OCI-LY7 (cell line): ENCODE measurements at regions not wholly inside any gene's neighbourhood (a gene's known extent, or its start where the extent isn't known, plus 50 kb on each side); places are given as distances from the start of the nearest gene placed in this dataset.

Experiments used
- BruUV-seq: library from RNA; stranded (reverse); fragments of 400-500 nt; replicated peaks from 2 replicates; lab custom pipeline; 2021; lab: Mats Ljungman, UMichigan
- CTCF ChIA-PET: fragments of 300-600 bp; sonication (Branson Sonifier 250); formaldehyde crosslinking; loops from one replicate; lab custom pipeline; 2022; ENCODE audit warnings: antibody characterized with exemption; ENCODE audit not compliant: unreplicated experiment; lab: Charles Lee
- POLR2A ChIA-PET: fragments of 300-600 bp; sonication (Branson Sonifier 250); formaldehyde crosslinking; loops from one replicate; lab custom pipeline; 2022; ENCODE audit warnings: antibody characterized with exemption; lab: Charles Lee
- DNase-seq: peaks from one replicate; pipeline ENCODE4 v3.0.0-alpha.2; 2015; ENCODE audit warnings: low spot score
- H2AFZ ChIP-seq: fragments of 200-600 bp; sonication (generic), shearing (Covaris generic); 2 replicates; pipeline ENCODE4 v1.6.1; 2014; ENCODE audit warnings: mild to moderate bottlenecking, antibody characterized with exemption, low read length, moderate library complexity
- H3K27ac ChIP-seq: fragments of 200-600 bp; sonication (generic); 2 replicates; pipeline ENCODE4 v1.5.1; 2014; ENCODE audit warnings: mixed run types, low read depth, mild to moderate bottlenecking, moderate library complexity, low read length, inconsistent platforms; ENCODE audit not compliant: poor library complexity, severe bottlenecking
- H3K36me3 ChIP-seq: fragments of 200-600 bp; sonication (generic); 2 replicates; pipeline ENCODE4 v1.6.1; 2014; ENCODE audit warnings: mild to moderate bottlenecking, antibody characterized with exemption, low read length, moderate library complexity, mixed read lengths; ENCODE audit not compliant: insufficient read depth
- H3K4me1 ChIP-seq: fragments of 200-600 bp; sonication (generic); 2 replicates; pipeline ENCODE4 v1.5.1; 2014; ENCODE audit warnings: mild to moderate bottlenecking, low read length; ENCODE audit not compliant: insufficient read depth, poor library complexity, severe bottlenecking
- H3K4me2 ChIP-seq: fragments of 200-600 bp; sonication (generic); 2 replicates; pipeline ENCODE4 v1.6.1; 2014; ENCODE audit warnings: mild to moderate bottlenecking, low read length
- H3K4me3 ChIP-seq: fragments of 200-600 bp; sonication (generic); 2 replicates; pipeline ENCODE4 v1.5.1; 2014; ENCODE audit warnings: mild to moderate bottlenecking, low read depth, low read length; ENCODE audit not compliant: poor library complexity, severe bottlenecking
- H3K79me2 ChIP-seq: fragments of 200-600 bp; sonication (generic); 2 replicates; pipeline ENCODE4 v1.6.1; 2016; ENCODE audit warnings: low read depth, mild to moderate bottlenecking, low read length, moderate library complexity, mixed read lengths; ENCODE audit not compliant: insufficient read depth
- H3K9me2 ChIP-seq: fragments of 200-600 bp; sonication (generic); 2 replicates; pipeline ENCODE4 v1.6.1; 2016; ENCODE audit warnings: mild to moderate bottlenecking, low read length, mixed read lengths; ENCODE audit not compliant: insufficient read depth
- H3K9me3 ChIP-seq: fragments of 200-600 bp; sonication (generic); 2 replicates; pipeline ENCODE4 v1.6.1; 2014; ENCODE audit warnings: mild to moderate bottlenecking, mixed run types, low read length, mixed read lengths
- H4K20me1 ChIP-seq: fragments of 200-600 bp; sonication (generic); 2 replicates; pipeline ENCODE4 v1.6.1; 2014; ENCODE audit warnings: mild to moderate bottlenecking, antibody characterized with exemption, low read length, moderate library complexity, mixed read lengths; ENCODE audit not compliant: insufficient read depth
- EZH2phosphoT487 ChIP-seq: fragments of 200-600 bp; sonication (generic); IDR thresholded peaks from 2 replicates; pipeline ENCODE4 v1.6.1; 2018; ENCODE audit warnings: low read depth, borderline replicate concordance, mild to moderate bottlenecking, mixed run types, antibody characterized with exemption, low read length, moderate library complexity, mixed read lengths
- intact Hi-C: fragments of 100-400 bp; cut with micrococcal nuclease; formaldehyde crosslinking; loops from one replicate; pipeline ENCODE4 v1.10.0; 2022; ENCODE audit not compliant: unreplicated experiment
- TF ChIP-seq, protein P1 (sequence below): fragments of 200-600 bp; sonication (generic); conservative IDR thresholded peaks from 2 replicates; pipeline ENCODE4 v1.5.1; 2014; ENCODE audit warnings: mild to moderate bottlenecking, antibody characterized with exemption, low read length, moderate library complexity, mixed read lengths

GRCh38 chr18:70994116-70994515 lies 705.3 kb downstream of the SOCS6 start:
- TF ChIP-seq, protein P1, sequence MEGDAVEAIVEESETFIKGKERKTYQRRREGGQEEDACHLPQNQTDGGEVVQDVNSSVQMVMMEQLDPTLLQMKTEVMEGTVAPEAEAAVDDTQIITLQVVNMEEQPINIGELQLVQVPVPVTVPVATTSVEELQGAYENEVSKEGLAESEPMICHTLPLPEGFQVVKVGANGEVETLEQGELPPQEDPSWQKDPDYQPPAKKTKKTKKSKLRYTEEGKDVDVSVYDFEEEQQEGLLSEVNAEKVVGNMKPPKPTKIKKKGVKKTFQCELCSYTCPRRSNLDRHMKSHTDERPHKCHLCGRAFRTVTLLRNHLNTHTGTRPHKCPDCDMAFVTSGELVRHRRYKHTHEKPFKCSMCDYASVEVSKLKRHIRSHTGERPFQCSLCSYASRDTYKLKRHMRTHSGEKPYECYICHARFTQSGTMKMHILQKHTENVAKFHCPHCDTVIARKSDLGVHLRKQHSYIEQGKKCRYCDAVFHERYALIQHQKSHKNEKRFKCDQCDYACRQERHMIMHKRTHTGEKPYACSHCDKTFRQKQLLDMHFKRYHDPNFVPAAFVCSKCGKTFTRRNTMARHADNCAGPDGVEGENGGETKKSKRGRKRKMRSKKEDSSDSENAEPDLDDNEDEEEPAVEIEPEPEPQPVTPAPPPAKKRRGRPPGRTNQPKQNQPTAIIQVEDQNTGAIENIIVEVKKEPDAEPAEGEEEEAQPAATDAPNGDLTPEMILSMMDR = no peak
- TF ChIP-seq EZH2phosphoT487 = no peak
- CTCF ChIA-PET = no interaction called here
- POLR2A ChIA-PET = interaction anchor here (0.5 to 0.7 kb wide), 2 partner anchors 396 to 636 kb away, joined by 3 to 5 read pairs; no protein-coding TSS in a partner anchor

DNA sequence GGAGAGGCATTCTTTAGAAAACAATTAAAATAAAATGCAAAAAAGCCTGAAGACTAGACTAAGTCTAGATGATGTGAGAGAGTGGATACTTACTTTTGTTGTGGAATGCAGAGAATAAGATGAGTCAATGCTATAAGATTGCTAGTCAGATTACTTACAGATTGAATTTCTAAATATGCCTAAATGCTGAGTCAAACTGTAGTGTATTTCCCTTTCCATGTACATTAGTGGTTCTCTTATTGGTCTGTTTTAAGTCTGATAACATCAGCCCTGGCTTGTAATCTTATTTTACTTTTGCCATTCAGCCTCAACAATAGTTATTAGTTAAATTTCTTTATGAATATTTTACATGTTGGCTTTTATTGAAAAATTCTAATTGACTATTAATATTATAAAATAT lies 702.7 kb downstream of the SOCS6 start:
- H3K36me3 ChIP-seq = no peaks in the 10 kb centered on the region
- no peak for DNase-seq
- no peaks in the 10 kb centered on the region for H3K9me2 ChIP-seq
- ChIA-PET POLR2A (no interaction called here), CTCF (no interaction called here)
- H3K79me2 ChIP-seq = no peaks in the 10 kb centered on the region
- no peak overlapping the region for H3K4me3 ChIP-seq
- H3K27ac ChIP-seq = no peak overlapping the region
- intact Hi-C loops = no loop called here
- H3K4me2 ChIP-seq = no peak overlapping the region
- no peaks in the 10 kb centered on the region for H4K20me1 ChIP-seq
- TF ChIP-seq, protein P1 = no peak
- TF ChIP-seq EZH2phosphoT487 = no peak
- BruUV-seq = no TSS peak
- H3K9me3 ChIP-seq = no peaks in the 10 kb centered on the region
- no peaks in the 10 kb centered on the region for H3K4me1 ChIP-seq
- H2AFZ ChIP-seq = no peak overlapping the region

More at GRCh38 chr18:70994116-70994515, 705.3 kb downstream of the SOCS6 start:
- H3K4me2 ChIP-seq = no peak overlapping the region
- H3K9me3 ChIP-seq = no peaks in the 10 kb centered on the region
- H3K4me3 ChIP-seq = no peak overlapping the region
- H3K36me3 ChIP-seq = no peaks in the 10 kb centered on the region
- DNase-seq = no peak
- H3K27ac ChIP-seq = no peak overlapping the region
- intact Hi-C loops = no loop called here
- no peak overlapping the region for H2AFZ ChIP-seq
- H4K20me1 ChIP-seq = no peaks in the 10 kb centered on the region
- no peaks in the 10 kb centered on the region for H3K9me2 ChIP-seq
- H3K4me1 ChIP-seq = no peaks in the 10 kb centered on the region
- H3K79me2 ChIP-seq = no peaks in the 10 kb centered on the region
- BruUV-seq = no TSS peak

- no peak overlapping the region for H3K27ac ChIP-seq
- no peak overlapping the region for H3K4me3 ChIP-seq
- H4K20me1 ChIP-seq = no peaks in the 10 kb centered on the region
- ChIA-PET CTCF (no interaction called here), POLR2A (no interaction called here)
- H3K9me3 ChIP-seq = no peaks in the 10 kb centered on the region
- no peak for TF ChIP-seq EZH2phosphoT487
- TF ChIP-seq, protein P1 = no peak
- no peak overlapping the region for H2AFZ ChIP-seq
- no peak for DNase-seq
- intact Hi-C loops = no loop called here
- no peaks in the 10 kb centered on the region for H3K9me2 ChIP-seq
- no peak overlapping the region for H3K4me2 ChIP-seq
- no peaks in the 10 kb centered on the region for H3K79me2 ChIP-seq
- no TSS peak for BruUV-seq
- no peaks in the 10 kb centered on the region for H3K36me3 ChIP-seq
- H3K4me1 ChIP-seq = no peaks in the 10 kb centered on the region
Observed at GRCh38 chr18:70985948-70986347, 697.1 kb downstream of the SOCS6 start.
